DMS53 treated with DMSO at 0.1 percent for 48 hours (cell line): ENCODE measurements at regions not wholly inside any gene's neighbourhood (a gene's known extent, or its start where the extent isn't known, plus 50 kb on each side); places are given as distances from the start of the nearest gene placed in this dataset.

ENCODE experiments used
- DNase-seq: peaks from one replicate; lab custom pipeline; 2025; ENCODE audit not compliant: unreplicated experiment; lab: John Stamatoyannopoulos, UW

GRCh38 chr6:28732052-28732451, 191.7 kb downstream of the TRIM27 start:
- DNase-seq: no peak

- DNase-seq: no peak
These were observed 189.3 kb downstream of the TRIM27 start for GRCh38 chr6:28734443-28734959.

GRCh38 chr6:28736121-28736520, 187.7 kb downstream of the TRIM27 start:
- no peak for DNase-seq

- DNase-seq: no peak
These were observed 185.9 kb downstream of the TRIM27 start for GRCh38 chr6:28737750-28738395.

GRCh38 chr6:28738396-28738765, 185.4 kb downstream of the TRIM27 start:
- DNase-seq: no peak

- DNase-seq: no peak
These were observed 182.4 kb downstream of the TRIM27 start for GRCh38 chr6:28741363-28741762.

- DNase-seq: no peak
These were observed 181.0 kb downstream of the TRIM27 start for GRCh38 chr6:28742668-28743270.

GRCh38 chr6:28743271-28743789, 180.5 kb downstream of the TRIM27 start:
- DNase-seq: no peak

- DNase-seq: no peak
These were observed 176.6 kb downstream of the TRIM27 start for GRCh38 chr6:28747083-28747630.

GRCh38 chr6:28747631-28748157, 176.1 kb downstream of the TRIM27 start:
- no peak for DNase-seq

GRCh38 chr6:28748192-28748591, 175.6 kb downstream of the TRIM27 start:
- no peak for DNase-seq

- DNase-seq: no peak
These were observed 172.8 kb downstream of the TRIM27 start for GRCh38 chr6:28750926-28751458.

GRCh38 chr6:28751514-28751913, 172.3 kb downstream of the TRIM27 start:
- DNase-seq: no peak

- DNase-seq: no peak
These were observed 171.8 kb downstream of the TRIM27 start for GRCh38 chr6:28751963-28752350.

- no peak for DNase-seq
These were observed 166.2 kb downstream of the TRIM27 start for GRCh38 chr6:28757429-28758045.

GRCh38 chr6:28758046-28758817, 165.6 kb downstream of the TRIM27 start:
- DNase-seq: no peak

- DNase-seq: no peak
These were observed 165.0 kb downstream of the TRIM27 start for GRCh38 chr6:28758818-28759235.

- DNase-seq: no peak
These were observed 159.6 kb downstream of the TRIM27 start for GRCh38 chr6:28764014-28764723.

GRCh38 chr6:28764761-28765282, 159.0 kb downstream of the TRIM27 start:
- DNase-seq: no peak

GRCh38 chr6:28765978-28766351, 157.8 kb downstream of the TRIM27 start:
- DNase-seq: no peak
